Endodermal cell (in vitro differentiated cells): ENCODE measurements at regions not wholly inside any gene's neighbourhood (a gene's known extent, or its start where the extent isn't known, plus 50 kb on each side); places are given as distances from the start of the nearest gene placed in this dataset.

ENCODE experiments used
- DNase-seq: peaks from one replicate; pipeline ENCODE4 v3.0.0-alpha.2; 2017
- H3K27ac ChIP-seq: 2 replicates; pipeline ENCODE4 v1.5.1; 2013; ENCODE audit warnings: mild to moderate bottlenecking, low read depth, low read length, moderate library complexity
- H3K27me3 ChIP-seq: 2 replicates; pipeline ENCODE4 v1.6.1; 2013; ENCODE audit warnings: mild to moderate bottlenecking, low read length, moderate library complexity; ENCODE audit not compliant: insufficient read depth, control insufficient read depth, poor library complexity, severe bottlenecking
- H3K36me3 ChIP-seq: 2 replicates; pipeline ENCODE4 v1.7.0; 2013; ENCODE audit warnings: mild to moderate bottlenecking, low read length, moderate library complexity; ENCODE audit not compliant: control insufficient read depth, insufficient read depth
- H3K4me1 ChIP-seq: one replicate; pipeline ENCODE4 v1.7.0; 2013; ENCODE audit warnings: low read length; ENCODE audit not compliant: control insufficient read depth, insufficient read depth
- H3K4me3 ChIP-seq: 2 replicates; pipeline ENCODE4 v1.5.1; 2013; ENCODE audit warnings: mild to moderate bottlenecking, low read length, moderate library complexity
- H3K9ac ChIP-seq: 2 replicates; pipeline ENCODE4 v1.6.1; 2013; ENCODE audit warnings: mild to moderate bottlenecking, low read length, moderate library complexity; ENCODE audit not compliant: poor library complexity, severe bottlenecking; ENCODE audit errors: extremely low read depth
- H3K9me3 ChIP-seq: 2 replicates; pipeline ENCODE4 v1.6.1; 2013; ENCODE audit warnings: mild to moderate bottlenecking, low read length, moderate library complexity; ENCODE audit not compliant: control insufficient read depth
- H3K27ac Mint-ChIP-seq: 2 replicates; pipeline ENCODE4 v1.8.0; 2020; ENCODE audit warnings: mixed read lengths
- H3K27me3 Mint-ChIP-seq: 2 replicates; pipeline ENCODE4 v1.8.0; 2021; ENCODE audit warnings: mild to moderate bottlenecking, mixed read lengths; ENCODE audit not compliant: insufficient read depth
- H3K36me3 Mint-ChIP-seq: 2 replicates; pipeline ENCODE4 v1.8.0; 2020; ENCODE audit warnings: low read depth, mixed read lengths
- H3K4me1 Mint-ChIP-seq: 2 replicates; pipeline ENCODE4 v1.8.0; 2020; ENCODE audit warnings: mixed read lengths
- H3K4me3 Mint-ChIP-seq: 2 replicates; pipeline ENCODE4 v1.8.0; 2020; ENCODE audit warnings: mild to moderate bottlenecking, moderate library complexity, mixed read lengths
- H3K9me3 Mint-ChIP-seq: 2 replicates; pipeline ENCODE4 v1.8.0; 2020; ENCODE audit warnings: mild to moderate bottlenecking, mixed read lengths
- CTCF ChIP-seq: fragments of 200-600 bp; sonication (generic); conservative IDR thresholded peaks from 2 replicates; pipeline ENCODE4 v1.5.0; 2021; ENCODE audit warnings: antibody characterized with exemption, mild to moderate bottlenecking
- WGBS, 2 experiments: methylation state at CpG; one replicate each; pipeline versions ENCODE4 v1.1.5 to v1.1.7; 2013; ENCODE audit warnings: missing lambda C conversion rate in 2 of 2, mixed read lengths in 1 of 2; ENCODE audit not compliant: insufficient coverage in 1 of 2, insufficient read length in 1 of 2; 5-methylcytosine and 5-hydroxymethylcytosine counted together

- Mint-ChIP-seq H3K9me3 (no peaks in the 10 kb centered on the region), H3K4me3 (no peak overlapping the region), H3K36me3 (no peaks in the 10 kb centered on the region), H3K4me1 (no peaks in the 10 kb centered on the region), H3K27ac (no peak overlapping the region), H3K27me3 (no peaks in the 10 kb centered on the region)
- no peak for TF ChIP-seq CTCF
- Histone ChIP-seq H3K4me3 (no peak overlapping the region), H3K9me3 (no peaks in the 10 kb centered on the region), H3K27ac (no peak overlapping the region), H3K27me3 (no peaks in the 10 kb centered on the region), H3K4me1 (no peaks in the 10 kb centered on the region), H3K36me3 (no peaks in the 10 kb centered on the region), H3K9ac (no peak overlapping the region)
- no peak for DNase-seq
These were observed 728.9 kb upstream of the ZP4 start for GRCh38 chr1:238619652-238620051.

- 83 to 97% methylated on average over 2 to 3 of the region's 3 CpGs for WGBS, 2 experiments
- H3K4me3 ChIP-seq = no peak overlapping the region
- no peak for TF ChIP-seq CTCF
- H3K9me3 ChIP-seq = no peaks in the 10 kb centered on the region
- H3K36me3 ChIP-seq = no peaks in the 10 kb centered on the region
- H3K4me1 Mint-ChIP-seq = no peaks in the 10 kb centered on the region
- no peaks in the 10 kb centered on the region for H3K36me3 Mint-ChIP-seq
- no peak overlapping the region for H3K4me3 Mint-ChIP-seq
- no peaks in the 10 kb centered on the region for H3K9me3 Mint-ChIP-seq
- no peak overlapping the region for H3K27ac Mint-ChIP-seq
- no peak overlapping the region for H3K9ac ChIP-seq
- no peaks in the 10 kb centered on the region for H3K27me3 ChIP-seq
- no peak overlapping the region for H3K27ac ChIP-seq
- no peak for DNase-seq
- no peaks in the 10 kb centered on the region for H3K27me3 Mint-ChIP-seq
- H3K4me1 ChIP-seq = no peaks in the 10 kb centered on the region
These were observed 720.7 kb upstream of the ZP4 start for GRCh38 chr1:238611406-238611805.

- H3K27me3 ChIP-seq = no peaks in the 10 kb centered on the region
- no peak for TF ChIP-seq CTCF
- no peaks in the 10 kb centered on the region for H3K4me1 ChIP-seq
- WGBS, 2 experiments = 91 to 97% methylated on average over 3 to 5 of the region's 5 CpGs
- H3K9me3 ChIP-seq = no peaks in the 10 kb centered on the region
- no peaks in the 10 kb centered on the region for H3K36me3 ChIP-seq
- Mint-ChIP-seq H3K27ac (no peak overlapping the region), H3K36me3 (no peaks in the 10 kb centered on the region), H3K9me3 (no peaks in the 10 kb centered on the region), H3K4me1 (no peaks in the 10 kb centered on the region), H3K4me3 (no peak overlapping the region), H3K27me3 (no peaks in the 10 kb centered on the region)
- H3K9ac ChIP-seq = no peak overlapping the region
- no peak overlapping the region for H3K4me3 ChIP-seq
- DNase-seq = no peak
- no peak overlapping the region for H3K27ac ChIP-seq
These were observed 717.4 kb upstream of the ZP4 start for GRCh38 chr1:238608144-238608543.
